ENCODE measurements at regions not wholly inside any gene's neighbourhood (a gene's known extent, or its start where the extent isn't known, plus 50 kb on each side); places are given as distances from the start of the nearest gene placed in this dataset.

DNA sequence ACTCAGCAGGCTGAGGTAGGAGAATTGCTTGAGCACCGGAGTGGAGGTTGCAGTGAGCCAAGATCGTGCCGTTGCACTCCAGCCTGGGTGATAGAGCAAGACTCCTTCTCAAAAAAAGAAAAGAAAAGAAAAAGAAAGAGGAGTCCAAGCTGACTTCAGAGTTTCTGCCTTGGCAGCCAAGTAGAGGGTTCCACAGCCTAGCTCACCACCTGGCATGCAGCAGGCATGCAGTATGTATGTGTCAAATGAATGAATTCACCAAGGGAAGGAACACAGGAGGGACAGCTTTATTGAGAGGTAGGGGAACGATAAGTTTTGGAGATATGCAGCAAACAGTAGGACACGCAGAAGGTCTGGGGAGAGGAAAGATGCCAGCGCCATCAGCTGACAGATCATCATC is 230.4 kb downstream of the BUD13 start:
- no peak for DNase-seq (ENCODE audit: low spot score)
- FAIRE-seq, result no peak
- no peak for TF ChIP-seq ZNF17 (CRISPR knock-in tag; IDR thresholded peaks at IDR 0.05)
- no peak for TF ChIP-seq ZNF10 (CRISPR knock-in tag; IDR thresholded peaks at IDR 0.05; ENCODE audit: borderline replicate concordance, low read depth)
- no peak for TF ChIP-seq HDAC6 (IDR thresholded peaks at IDR 0.05; ENCODE audit: low read depth, low read length)
- TF ChIP-seq ADNP (CRISPR knock-in tag; IDR thresholded peaks at IDR 0.05), result no peak
- TF ChIP-seq, protein P1, sequence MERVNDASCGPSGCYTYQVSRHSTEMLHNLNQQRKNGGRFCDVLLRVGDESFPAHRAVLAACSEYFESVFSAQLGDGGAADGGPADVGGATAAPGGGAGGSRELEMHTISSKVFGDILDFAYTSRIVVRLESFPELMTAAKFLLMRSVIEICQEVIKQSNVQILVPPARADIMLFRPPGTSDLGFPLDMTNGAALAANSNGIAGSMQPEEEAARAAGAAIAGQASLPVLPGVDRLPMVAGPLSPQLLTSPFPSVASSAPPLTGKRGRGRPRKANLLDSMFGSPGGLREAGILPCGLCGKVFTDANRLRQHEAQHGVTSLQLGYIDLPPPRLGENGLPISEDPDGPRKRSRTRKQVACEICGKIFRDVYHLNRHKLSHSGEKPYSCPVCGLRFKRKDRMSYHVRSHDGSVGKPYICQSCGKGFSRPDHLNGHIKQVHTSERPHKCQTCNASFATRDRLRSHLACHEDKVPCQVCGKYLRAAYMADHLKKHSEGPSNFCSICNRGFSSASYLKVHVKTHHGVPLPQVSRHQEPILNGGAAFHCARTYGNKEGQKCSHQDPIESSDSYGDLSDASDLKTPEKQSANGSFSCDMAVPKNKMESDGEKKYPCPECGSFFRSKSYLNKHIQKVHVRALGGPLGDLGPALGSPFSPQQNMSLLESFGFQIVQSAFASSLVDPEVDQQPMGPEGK (CRISPR knock-in tag; IDR thresholded peaks at IDR 0.05), result no peak
- no peak for TF ChIP-seq MTA3 (CRISPR knock-in tag; IDR thresholded peaks at IDR 0.05)
- no peak for TF ChIP-seq NFE2 (CRISPR knock-in tag; IDR thresholded peaks at IDR 0.05)
- TF ChIP-seq, protein P2, sequence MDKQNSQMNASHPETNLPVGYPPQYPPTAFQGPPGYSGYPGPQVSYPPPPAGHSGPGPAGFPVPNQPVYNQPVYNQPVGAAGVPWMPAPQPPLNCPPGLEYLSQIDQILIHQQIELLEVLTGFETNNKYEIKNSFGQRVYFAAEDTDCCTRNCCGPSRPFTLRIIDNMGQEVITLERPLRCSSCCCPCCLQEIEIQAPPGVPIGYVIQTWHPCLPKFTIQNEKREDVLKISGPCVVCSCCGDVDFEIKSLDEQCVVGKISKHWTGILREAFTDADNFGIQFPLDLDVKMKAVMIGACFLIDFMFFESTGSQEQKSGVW (CRISPR knock-in tag; IDR thresholded peaks at IDR 0.05; ENCODE audit: borderline replicate concordance), result no peak
- TF ChIP-seq, protein P3, sequence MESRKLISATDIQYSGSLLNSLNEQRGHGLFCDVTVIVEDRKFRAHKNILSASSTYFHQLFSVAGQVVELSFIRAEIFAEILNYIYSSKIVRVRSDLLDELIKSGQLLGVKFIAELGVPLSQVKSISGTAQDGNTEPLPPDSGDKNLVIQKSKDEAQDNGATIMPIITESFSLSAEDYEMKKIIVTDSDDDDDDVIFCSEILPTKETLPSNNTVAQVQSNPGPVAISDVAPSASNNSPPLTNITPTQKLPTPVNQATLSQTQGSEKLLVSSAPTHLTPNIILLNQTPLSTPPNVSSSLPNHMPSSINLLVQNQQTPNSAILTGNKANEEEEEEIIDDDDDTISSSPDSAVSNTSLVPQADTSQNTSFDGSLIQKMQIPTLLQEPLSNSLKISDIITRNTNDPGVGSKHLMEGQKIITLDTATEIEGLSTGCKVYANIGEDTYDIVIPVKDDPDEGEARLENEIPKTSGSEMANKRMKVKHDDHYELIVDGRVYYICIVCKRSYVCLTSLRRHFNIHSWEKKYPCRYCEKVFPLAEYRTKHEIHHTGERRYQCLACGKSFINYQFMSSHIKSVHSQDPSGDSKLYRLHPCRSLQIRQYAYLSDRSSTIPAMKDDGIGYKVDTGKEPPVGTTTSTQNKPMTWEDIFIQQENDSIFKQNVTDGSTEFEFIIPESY (CRISPR knock-in tag; IDR thresholded peaks at IDR 0.05), result no peak
- TF ChIP-seq, protein P4, sequence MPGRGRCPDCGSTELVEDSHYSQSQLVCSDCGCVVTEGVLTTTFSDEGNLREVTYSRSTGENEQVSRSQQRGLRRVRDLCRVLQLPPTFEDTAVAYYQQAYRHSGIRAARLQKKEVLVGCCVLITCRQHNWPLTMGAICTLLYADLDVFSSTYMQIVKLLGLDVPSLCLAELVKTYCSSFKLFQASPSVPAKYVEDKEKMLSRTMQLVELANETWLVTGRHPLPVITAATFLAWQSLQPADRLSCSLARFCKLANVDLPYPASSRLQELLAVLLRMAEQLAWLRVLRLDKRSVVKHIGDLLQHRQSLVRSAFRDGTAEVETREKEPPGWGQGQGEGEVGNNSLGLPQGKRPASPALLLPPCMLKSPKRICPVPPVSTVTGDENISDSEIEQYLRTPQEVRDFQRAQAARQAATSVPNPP (CRISPR knock-in tag; IDR thresholded peaks at IDR 0.05), result no peak
- no peak for TF ChIP-seq ZNF605 (CRISPR knock-in tag; IDR thresholded peaks at IDR 0.05)
- no peak for TF ChIP-seq KDM1A (CRISPR knock-in tag; IDR thresholded peaks at IDR 0.05)
- no peak for TF ChIP-seq ZNF75D (CRISPR knock-in tag; IDR thresholded peaks at IDR 0.05; ENCODE audit: borderline replicate concordance)
- TF ChIP-seq ZSCAN29 (CRISPR knock-in tag; conservative IDR thresholded peaks at IDR 0.05), result no peak
- no peak for TF ChIP-seq ZNF772 (CRISPR knock-in tag; IDR thresholded peaks at IDR 0.05)
- no peak for TF ChIP-seq SMC3 (IDR thresholded peaks at IDR 0.05; ENCODE audit: low read length)
- no peak for TF ChIP-seq MTF1 (CRISPR knock-in tag; IDR thresholded peaks at IDR 0.05)
- no peak for TF ChIP-seq PHF5A (CRISPR knock-in tag; IDR thresholded peaks at IDR 0.05; ENCODE audit: low read depth, unreplicated experiment)
- no peak for TF ChIP-seq SOX6 (IDR thresholded peaks at IDR 0.05)
- TF ChIP-seq SOX6 (CRISPR knock-in tag; IDR thresholded peaks at IDR 0.05), result no peak
- Histone ChIP-seq H3K27ac (ENCODE audit: extremely low read length, insufficient read depth, low read length) (no peak overlapping the region), H3K79me2 (ENCODE audit: insufficient read depth, low read length) (no peaks in the 10 kb centered on the region), H4K20me1 (ENCODE audit: insufficient read depth, low read length) (no peaks in the 10 kb centered on the region), H3K9ac (ENCODE audit: insufficient read depth, low read depth, low read length) (no peak overlapping the region), H2AFZ (ENCODE audit: low read length) (no peak overlapping the region), H3K4me1 (ENCODE audit: insufficient read depth, low read length) (peaks cover 8% of the 10 kb centered on the region; the same call in 1 of the 2 replicates), H3K9me3 (ENCODE audit: low read length) (no peaks in the 10 kb centered on the region), H3K27me3 (ENCODE audit: control insufficient read depth in 1 of 2, insufficient read depth in 2 of 2, low read length in 2 of 2) (0 out of 5 replicates have a peak, but pooled peaks cover 0 to 3% of the 10 kb centered on the region in 2 experiments), H3K4me3 (replicated peaks in 1 of 3; ENCODE audit: insufficient read depth in 1 of 3, low read depth in 2 of 3, low read length in 3 of 3) (no peak overlapping the region), H3K36me3 (replicated peaks in 1 of 2; ENCODE audit: control insufficient read depth in 1 of 2, insufficient read depth in 2 of 2, low read length in 2 of 2) (no peaks in the 10 kb centered on the region), H3K4me2 (ENCODE audit: low read depth, low read length) (no peak overlapping the region)
- ATAC-seq, result no peak
- intact Hi-C loops (cut with micrococcal nuclease; ENCODE audit: unreplicated experiment) (no loop called here), in situ Hi-C loops (cut with HindIII; ENCODE audit: extremely low pct_ligation_motif_present, low pct_unique_long_range_greater_than_20kb) (no loop called here)
- WGBS (ENCODE audit: low lambda C conversion rate), result 49% methylated on average over 6 of the region's 6 CpGs
- ChIA-PET POLR2A (no interaction called here), CTCF (ENCODE audit: low intra/inter-chr PET ratio, low total read pairs) (no interaction called here)
- BruUV-seq (replicated peaks), result no TSS peak

Data from HepG2 (cell line).